B cell (primary cell): ENCODE measurements at regions not wholly inside any gene's neighbourhood (a gene's known extent, or its start where the extent isn't known, plus 50 kb on each side); places are given as distances from the start of the nearest gene placed in this dataset.

Experiments
- ATAC-seq: fragments of 200-7000 bp; cut with Tn5 transposase; one replicate; pipeline ENCODE4 v1.10.0; 2021; ENCODE audit warnings: low read depth, mild to moderate bottlenecking, moderate number of reproducible peaks, moderate library complexity
- CTCF ChIA-PET: fragments of 350-600 bp; sonication (Branson Sonifier 250); formaldehyde crosslinking; loops from one replicate; lab custom pipeline; 2021; ENCODE audit warnings: antibody characterized with exemption, inconsistent platforms; lab: Charles Lee
- POLR2A ChIA-PET: fragments of 350-600 bp; sonication (Branson Sonifier 250); formaldehyde crosslinking; loops from one replicate; lab custom pipeline; 2021; ENCODE audit warnings: antibody characterized with exemption; lab: Charles Lee
- DNase-seq: peaks from one replicate; pipeline ENCODE4 v3.0.0; 2013
- H2AFZ ChIP-seq: 2 replicates; pipeline ENCODE4 v1.6.1; 2012; ENCODE audit warnings: mild to moderate bottlenecking, low read depth, low read length; ENCODE audit not compliant: insufficient read depth, poor library complexity, severe bottlenecking
- H3K27ac ChIP-seq, 2 donors: 1 replicate in 1 of 2; 2 replicates in 1 of 2; pipeline ENCODE4 v1.5.1; 2012 to 2013; ENCODE audit warnings: low read length in 2 of 2, mild to moderate bottlenecking in 2 of 2, moderate library complexity in 1 of 2
- H3K27me3 ChIP-seq, 4 experiments: fragments of 200-600 bp in 1 of 4; sonication (generic) in 1 of 4; replicated peaks in 1 of 4; 1 replicate in 2 of 4; 2 replicates in 2 of 4; pipeline versions ENCODE4 v1.6.1 to v1.7.0; 2013 to 2016; ENCODE audit warnings: low read length in 3 of 4, mild to moderate bottlenecking in 2 of 4, mixed read lengths in 1 of 4, moderate library complexity in 1 of 4; ENCODE audit not compliant: insufficient read depth in 4 of 4, control insufficient read depth in 3 of 4; ENCODE audit errors: control extremely low read depth in 1 of 4
- H3K36me3 ChIP-seq, 2 experiments: replicated peaks in 1 of 2; 1 replicate in 1 of 2; 2 replicates in 1 of 2; pipeline versions ENCODE4 v1.6.1 to v1.7.1; 2013; ENCODE audit warnings: low read length in 1 of 2; ENCODE audit not compliant: insufficient read depth in 2 of 2, control insufficient read depth in 1 of 2; ENCODE audit errors: control extremely low read depth in 1 of 2, extremely low read depth in 1 of 2
- H3K4me1 ChIP-seq, 2 donors: fragments of 200-600 bp in 1 of 2; sonication (generic) in 1 of 2; 1 replicate in 1 of 2; 2 replicates in 1 of 2; pipeline versions ENCODE4 v1.5.1 to v1.6.1; 2013 to 2017; ENCODE audit warnings: low read length in 2 of 2; ENCODE audit not compliant: control insufficient read depth in 2 of 2, insufficient read depth in 2 of 2
- H3K4me2 ChIP-seq: replicated peaks from 2 replicates; pipeline ENCODE3; 2012; ENCODE audit warnings: mild to moderate bottlenecking, low read depth, low read length; ENCODE audit not compliant: poor library complexity, severe bottlenecking
- H3K4me3 ChIP-seq, 5 experiments: fragments of 200-600 bp in 1 of 5; sonication (generic) in 1 of 5; 1 replicate in 3 of 5; 2 replicates in 2 of 5; pipeline versions ENCODE4 v1.5.1 to v1.7.0; 2011 to 2016; ENCODE audit warnings: low read length in 4 of 5, mild to moderate bottlenecking in 4 of 5, low read depth in 2 of 5, control low read depth in 1 of 5, moderate library complexity in 1 of 5; ENCODE audit not compliant: insufficient read depth in 1 of 5; ENCODE audit errors: control extremely low read depth in 1 of 5, extremely low read depth in 1 of 5
- H3K79me2 ChIP-seq: fragments of 200-600 bp; sonication (generic); one replicate; pipeline ENCODE4 v1.6.0; 2016; ENCODE audit warnings: low read length; ENCODE audit not compliant: control insufficient read depth, insufficient read depth
- H3K9ac ChIP-seq: fragments of 200-600 bp; sonication (generic); 2 replicates; pipeline ENCODE4 v1.6.1; 2017; ENCODE audit warnings: mild to moderate bottlenecking, low read length, moderate library complexity
- H3K9me3 ChIP-seq, 3 donors: one replicate each; pipeline versions ENCODE4 v1.6.1 to v1.7.1; 2013; ENCODE audit warnings: low read length in 2 of 3; ENCODE audit not compliant: control insufficient read depth in 2 of 3, insufficient read depth in 1 of 3; ENCODE audit errors: control extremely low read depth in 1 of 3
- H4K20me1 ChIP-seq: 2 replicates; pipeline ENCODE4 v1.6.0; 2012; ENCODE audit warnings: mild to moderate bottlenecking, low read length; ENCODE audit not compliant: insufficient read depth, control insufficient read depth, poor library complexity, severe bottlenecking
- H3K27ac Mint-ChIP-seq: one replicate; pipeline ENCODE4 v1.8.0; 2021; ENCODE audit warnings: mixed read lengths
- H3K27me3 Mint-ChIP-seq: one replicate; pipeline ENCODE4 v1.8.0; 2021; ENCODE audit warnings: mixed read lengths
- H3K4me1 Mint-ChIP-seq: one replicate; pipeline ENCODE4 v1.8.0; 2021; ENCODE audit warnings: mixed read lengths
- H3K4me3 Mint-ChIP-seq: one replicate; pipeline ENCODE4 v1.8.0; 2021; ENCODE audit warnings: mixed read lengths
- H3K9me3 Mint-ChIP-seq: one replicate; pipeline ENCODE4 v1.8.0; 2022; ENCODE audit warnings: mixed read lengths; ENCODE audit not compliant: insufficient read depth
- EZH2 ChIP-seq: IDR thresholded peaks from 2 replicates; pipeline ENCODE4 v1.6.1; 2012; ENCODE audit warnings: borderline replicate concordance, low read depth, mild to moderate bottlenecking, moderate library complexity, low read length; ENCODE audit not compliant: insufficient read depth, poor library complexity, severe bottlenecking
- WGBS: methylation state at CpG from one replicate; pipeline ENCODE4 v1.1.5; 2013; ENCODE audit warnings: missing lambda C conversion rate; ENCODE audit not compliant: insufficient coverage; 5-methylcytosine and 5-hydroxymethylcytosine counted together
- intact Hi-C: fragments of 100-400 bp; cut with micrococcal nuclease; formaldehyde crosslinking; loops from one replicate; pipeline ENCODE4 v1.10.0; 2022
- TF ChIP-seq, protein P1 (sequence below): fragments of 200-600 bp; IDR thresholded peaks from one replicate; pipeline ENCODE4 v1.8.0; 2022; ENCODE audit warnings: antibody characterized with exemption, mild to moderate bottlenecking

GRCh38 chr11:107140983-107141382 is 122.7 kb upstream of the GUCY1A2 start:
- CTCF ChIA-PET = no interaction called here
- intact Hi-C loops = no loop called here
- no peak overlapping the region for H3K4me2 ChIP-seq
- no peaks in the 10 kb centered on the region for H4K20me1 ChIP-seq
- ATAC-seq = no peak
- H3K27me3 Mint-ChIP-seq = no peaks in the 10 kb centered on the region
- no peaks in the 10 kb centered on the region for H3K27me3 ChIP-seq
- no peak overlapping the region for H3K9ac ChIP-seq
- no peak for DNase-seq
- H3K27ac ChIP-seq = no peak overlapping the region
- H3K4me1 Mint-ChIP-seq = no peaks in the 10 kb centered on the region
- H3K4me3 Mint-ChIP-seq = no peak overlapping the region
- no peaks in the 10 kb centered on the region for H3K4me1 ChIP-seq
- H3K9me3 ChIP-seq = peaks cover 0 to 3% (median 2%) of the 10 kb centered on the region in 3 donors
- peaks cover 5% of the 10 kb centered on the region for H3K9me3 Mint-ChIP-seq
- TF ChIP-seq, protein P1, sequence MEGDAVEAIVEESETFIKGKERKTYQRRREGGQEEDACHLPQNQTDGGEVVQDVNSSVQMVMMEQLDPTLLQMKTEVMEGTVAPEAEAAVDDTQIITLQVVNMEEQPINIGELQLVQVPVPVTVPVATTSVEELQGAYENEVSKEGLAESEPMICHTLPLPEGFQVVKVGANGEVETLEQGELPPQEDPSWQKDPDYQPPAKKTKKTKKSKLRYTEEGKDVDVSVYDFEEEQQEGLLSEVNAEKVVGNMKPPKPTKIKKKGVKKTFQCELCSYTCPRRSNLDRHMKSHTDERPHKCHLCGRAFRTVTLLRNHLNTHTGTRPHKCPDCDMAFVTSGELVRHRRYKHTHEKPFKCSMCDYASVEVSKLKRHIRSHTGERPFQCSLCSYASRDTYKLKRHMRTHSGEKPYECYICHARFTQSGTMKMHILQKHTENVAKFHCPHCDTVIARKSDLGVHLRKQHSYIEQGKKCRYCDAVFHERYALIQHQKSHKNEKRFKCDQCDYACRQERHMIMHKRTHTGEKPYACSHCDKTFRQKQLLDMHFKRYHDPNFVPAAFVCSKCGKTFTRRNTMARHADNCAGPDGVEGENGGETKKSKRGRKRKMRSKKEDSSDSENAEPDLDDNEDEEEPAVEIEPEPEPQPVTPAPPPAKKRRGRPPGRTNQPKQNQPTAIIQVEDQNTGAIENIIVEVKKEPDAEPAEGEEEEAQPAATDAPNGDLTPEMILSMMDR = no peak
- TF ChIP-seq EZH2 = no peak
- H2AFZ ChIP-seq = no peak overlapping the region
- POLR2A ChIA-PET = no interaction called here
- whole genome bisulfite sequencing = 83% methylated on average over 2 of the region's 3 CpGs
- no peak overlapping the region for H3K27ac Mint-ChIP-seq
- no peaks in the 10 kb centered on the region for H3K79me2 ChIP-seq
- H3K36me3 ChIP-seq = no peaks in the 10 kb centered on the region
- H3K4me3 ChIP-seq = no peak overlapping the region

DNA sequence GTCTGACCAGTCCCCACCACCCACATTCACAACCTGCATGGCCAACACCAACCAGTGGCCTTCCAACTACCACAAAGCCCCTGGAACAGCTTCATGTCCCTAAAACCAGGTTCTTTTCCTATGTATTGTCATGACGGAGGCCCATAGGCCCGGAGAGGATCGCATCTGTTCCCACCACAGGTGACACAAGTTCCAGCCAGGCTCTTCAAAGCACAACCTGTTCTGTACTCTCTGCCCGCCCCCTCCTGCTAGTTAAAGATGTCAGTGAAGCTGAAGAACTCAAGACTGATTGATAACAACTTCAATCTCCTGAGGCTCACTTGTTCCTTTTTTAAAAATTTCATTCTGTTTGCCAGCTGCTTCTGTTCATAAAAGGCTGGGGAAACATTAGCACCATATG is 121.1 kb upstream of the GUCY1A2 start:
- Histone ChIP-seq H4K20me1 (no peaks in the 10 kb centered on the region), H3K4me1 (no peaks in the 10 kb centered on the region), H3K79me2 (no peaks in the 10 kb centered on the region), H3K4me3 (no peak overlapping the region), H3K27ac (no peak overlapping the region), H3K9ac (no peak overlapping the region), H3K27me3 (no peaks in the 10 kb centered on the region), H2AFZ (no peak overlapping the region), H3K36me3 (no peaks in the 10 kb centered on the region), H3K4me2 (no peak overlapping the region), H3K9me3 (peaks cover 0 to 5% (median 2%) of the 10 kb centered on the region in 3 donors)
- no peak for DNase-seq
- Mint-ChIP-seq H3K27ac (no peak overlapping the region), H3K4me1 (no peaks in the 10 kb centered on the region), H3K4me3 (no peak overlapping the region), H3K27me3 (no peaks in the 10 kb centered on the region), H3K9me3 (peaks cover 6% of the 10 kb centered on the region)
- no peak for TF ChIP-seq EZH2
- TF ChIP-seq, protein P1 = no peak
- ChIA-PET CTCF (no interaction called here), POLR2A (no interaction called here)
- no peak for ATAC-seq
- intact Hi-C loops = no loop called here
- WGBS = 88% methylated on average over 3 of the region's 4 CpGs
